ENCODE measurements at regions not wholly inside any gene's neighbourhood (a gene's known extent, or its start where the extent isn't known, plus 50 kb on each side); places are given as distances from the start of the nearest gene placed in this dataset.

- TF ChIP-seq TARDBP (IDR thresholded peaks at IDR 0.05) = no peak
- no peak for TF ChIP-seq FOXA1 (IDR thresholded peaks at IDR 0.05)
- no peak for TF ChIP-seq LEF1 (IDR thresholded peaks at IDR 0.05; ENCODE audit: borderline replicate concordance)
- TF ChIP-seq ZNF384 (IDR thresholded peaks at IDR 0.05) = no peak
- no peak for TF ChIP-seq NFRKB (IDR thresholded peaks at IDR 0.05)
- no peak for TF ChIP-seq PKNOX1 (IDR thresholded peaks at IDR 0.05)
Measured at GRCh38 chr16:56102906-56103305, 88.4 kb upstream of the GNAO1 start.

All from HEK293T (cell line).